ENCODE measurements at regions not wholly inside any gene's neighbourhood (a gene's known extent, or its start where the extent isn't known, plus 50 kb on each side); places are given as distances from the start of the nearest gene placed in this dataset.
"Not testable (repeated sequence)": the region's sequence is repeated elsewhere in the genome, so short reads cannot be mapped to it uniquely, and the experiment has no call there.

DNA sequence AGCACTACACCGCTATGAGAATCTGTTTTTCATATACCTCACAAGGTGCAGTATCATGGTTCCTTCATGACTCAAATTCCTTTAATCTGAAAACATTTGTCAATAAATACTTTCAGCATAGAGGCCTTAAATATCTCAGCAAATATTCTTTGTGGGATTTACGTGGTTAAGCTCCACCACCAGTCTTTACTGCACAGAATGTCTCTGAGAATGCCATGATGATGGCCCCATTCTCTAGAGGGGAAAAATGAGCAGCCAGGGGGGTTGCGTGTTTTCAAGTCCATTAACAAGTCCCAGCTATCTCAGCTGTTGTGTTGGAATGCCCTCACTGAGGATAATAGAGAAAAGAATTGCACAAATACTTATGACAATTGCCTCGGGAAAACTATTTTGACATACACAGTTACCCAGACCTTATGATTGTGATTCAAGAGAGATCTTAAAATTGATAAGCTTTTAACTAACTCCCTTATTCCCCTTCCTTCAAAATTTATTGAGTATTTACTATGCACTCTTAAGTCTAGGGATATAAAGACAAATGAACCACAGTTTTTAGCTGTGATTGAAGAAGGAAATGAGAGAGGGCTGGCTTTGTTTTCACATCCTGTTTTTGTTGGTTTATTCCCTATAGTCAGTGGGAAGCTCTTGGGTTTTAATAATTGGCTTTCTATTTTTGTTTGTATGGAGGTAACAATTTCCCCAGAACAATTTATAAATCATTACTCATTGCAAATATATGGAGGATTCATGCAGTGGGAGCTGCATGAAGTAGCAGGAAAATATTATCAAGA, 176.5 kb upstream of the VWC2 start:
- Histone ChIP-seq H3K9me3 (ENCODE audit: control insufficient read depth, insufficient read depth, low read depth, low read length) (no peaks in the 10 kb centered on the region), H3K27me3 (ENCODE audit: control insufficient read depth, insufficient read depth, low read length) (no peaks in the 10 kb centered on the region), H3K36me3 (ENCODE audit: control insufficient read depth, insufficient read depth, low read length) (no peaks in the 10 kb centered on the region), H3K9ac (ENCODE audit: low read length) (no peak overlapping the region), H3K4me3 (ENCODE audit: low read depth, low read length) (no peak overlapping the region), H3K27ac (ENCODE audit: low read depth, low read length) (no peak overlapping the region), H3K4me1 (ENCODE audit: control insufficient read depth, insufficient read depth, low read length) (no peaks in the 10 kb centered on the region)

DNA sequence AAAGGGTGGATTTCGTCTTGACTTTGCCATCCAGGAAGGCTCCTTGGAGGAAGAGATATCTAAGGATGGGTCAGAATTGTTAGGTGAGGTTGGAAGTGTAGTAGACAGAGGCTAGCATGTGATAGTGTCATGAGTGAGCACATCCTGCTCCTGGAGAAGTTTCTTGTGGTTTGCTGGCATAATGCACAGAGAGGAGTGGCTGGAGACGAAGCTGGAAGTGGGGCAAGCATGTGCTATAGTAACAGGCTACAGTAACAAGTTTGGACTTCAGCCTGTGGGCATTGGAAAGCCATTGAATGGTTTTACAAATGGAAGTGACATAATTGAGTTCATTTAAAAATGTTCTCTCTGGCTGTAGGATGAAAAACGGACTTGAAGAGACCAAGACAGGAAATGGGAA, 175.6 kb upstream of the VWC2 start:
- Histone ChIP-seq H3K27me3 (ENCODE audit: control insufficient read depth, insufficient read depth, low read length) (no peaks in the 10 kb centered on the region), H3K4me3 (ENCODE audit: low read depth, low read length) (no peak overlapping the region), H3K36me3 (ENCODE audit: control insufficient read depth, insufficient read depth, low read length) (no peaks in the 10 kb centered on the region), H3K4me1 (ENCODE audit: control insufficient read depth, insufficient read depth, low read length) (no peaks in the 10 kb centered on the region), H3K9me3 (ENCODE audit: control insufficient read depth, insufficient read depth, low read depth, low read length) (no peaks in the 10 kb centered on the region), H3K27ac (ENCODE audit: low read depth, low read length) (no peak overlapping the region), H3K9ac (ENCODE audit: low read length) (no peak overlapping the region)

DNA sequence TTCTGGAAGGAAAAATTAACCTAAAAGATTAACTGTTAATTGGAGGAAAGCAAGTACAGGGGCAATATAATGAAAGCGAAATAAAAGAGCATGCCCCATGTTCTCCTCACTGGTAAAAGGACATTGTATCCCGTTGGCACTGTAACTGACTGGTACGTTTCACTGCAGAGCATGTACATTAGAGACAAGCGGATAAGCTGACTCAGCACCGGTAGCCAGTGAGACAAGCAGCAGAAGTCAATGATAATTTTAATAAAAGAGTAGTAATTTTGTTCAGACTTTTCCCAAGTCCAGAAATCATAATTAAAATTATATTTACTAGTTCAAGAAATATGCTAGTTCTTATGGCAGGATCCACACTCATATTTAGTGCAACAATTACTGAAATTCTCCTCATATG, 161.5 kb upstream of the VWC2 start:
- no peak overlapping the region for H3K9ac ChIP-seq (ENCODE audit: low read length)
- H3K4me3 ChIP-seq (ENCODE audit: low read depth, low read length): no peak overlapping the region
- no peak overlapping the region for H3K27ac ChIP-seq (ENCODE audit: low read depth, low read length)
- H3K27me3 ChIP-seq (ENCODE audit: control insufficient read depth, insufficient read depth, low read length): no peaks in the 10 kb centered on the region
- no peaks in the 10 kb centered on the region for H3K36me3 ChIP-seq (ENCODE audit: control insufficient read depth, insufficient read depth, low read length)
- H3K4me1 ChIP-seq (ENCODE audit: control insufficient read depth, insufficient read depth, low read length): no peaks in the 10 kb centered on the region
- peaks cover 7% of the 10 kb centered on the region; the same call in 1 of the 2 replicates for H3K9me3 ChIP-seq (ENCODE audit: control insufficient read depth, insufficient read depth, low read depth, low read length)

DNA sequence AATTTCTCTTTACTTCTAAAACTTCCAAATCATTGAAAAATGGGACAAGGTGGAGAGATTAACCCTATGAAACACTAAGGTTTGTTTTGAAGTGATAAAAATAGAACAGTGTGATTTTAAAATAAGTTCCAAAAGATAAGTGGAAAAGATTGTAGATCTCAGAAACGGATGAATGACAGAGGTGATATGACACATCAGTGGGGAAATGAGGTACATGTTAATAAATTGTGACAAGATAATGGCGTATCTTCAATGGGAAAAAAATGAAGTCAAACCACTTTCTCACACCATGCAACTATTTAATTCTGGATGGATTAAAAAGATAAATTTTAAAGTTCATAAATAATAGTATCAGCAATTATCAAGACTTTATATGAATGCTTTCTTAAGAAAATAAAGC, 159.7 kb upstream of the VWC2 start:
- H3K27me3 ChIP-seq (ENCODE audit: control insufficient read depth, insufficient read depth, low read length): no peaks in the 10 kb centered on the region

DNA sequence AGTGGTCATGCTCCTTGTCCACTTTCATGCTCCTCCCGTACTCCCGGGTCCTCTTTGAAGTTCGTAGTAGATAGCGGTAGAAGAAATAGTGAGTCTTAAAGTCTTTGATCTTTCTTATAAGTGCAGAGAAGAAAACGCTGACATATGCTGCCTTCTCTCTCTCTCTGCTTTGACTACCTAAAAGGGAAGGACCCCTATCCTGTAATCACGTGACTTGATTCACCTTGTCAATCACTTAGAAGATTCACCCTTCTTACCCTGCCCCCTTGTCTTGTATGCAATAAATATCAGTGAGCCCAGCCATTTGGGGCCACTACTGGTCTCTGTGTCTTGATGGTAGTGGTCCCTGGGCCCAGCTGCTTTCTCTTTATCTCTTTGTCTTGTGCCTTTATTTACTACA, 158.5 kb upstream of the VWC2 start:
- H3K27me3 ChIP-seq (ENCODE audit: control insufficient read depth, insufficient read depth, low read length); H3K4me1 ChIP-seq (ENCODE audit: control insufficient read depth, insufficient read depth, low read length); H3K4me3 ChIP-seq (ENCODE audit: low read depth, low read length); H3K9me3 ChIP-seq (ENCODE audit: control insufficient read depth, insufficient read depth, low read depth, low read length); H3K9ac ChIP-seq (ENCODE audit: low read length); H3K36me3 ChIP-seq (ENCODE audit: control insufficient read depth, insufficient read depth, low read length); H3K27ac ChIP-seq (ENCODE audit: low read depth, low read length): not testable (repeated sequence)

More for the DNA sequence above, 159.7 kb upstream of the VWC2 start:
- no peak overlapping the region for H3K4me3 ChIP-seq (ENCODE audit: low read depth, low read length)
- no peaks in the 10 kb centered on the region for H3K36me3 ChIP-seq (ENCODE audit: control insufficient read depth, insufficient read depth, low read length)
- no peaks in the 10 kb centered on the region for H3K4me1 ChIP-seq (ENCODE audit: control insufficient read depth, insufficient read depth, low read length)
- no peaks in the 10 kb centered on the region for H3K9me3 ChIP-seq (ENCODE audit: control insufficient read depth, insufficient read depth, low read depth, low read length)
- H3K27ac ChIP-seq (ENCODE audit: low read depth, low read length): no peak overlapping the region
- no peak overlapping the region for H3K9ac ChIP-seq (ENCODE audit: low read length)

DNA sequence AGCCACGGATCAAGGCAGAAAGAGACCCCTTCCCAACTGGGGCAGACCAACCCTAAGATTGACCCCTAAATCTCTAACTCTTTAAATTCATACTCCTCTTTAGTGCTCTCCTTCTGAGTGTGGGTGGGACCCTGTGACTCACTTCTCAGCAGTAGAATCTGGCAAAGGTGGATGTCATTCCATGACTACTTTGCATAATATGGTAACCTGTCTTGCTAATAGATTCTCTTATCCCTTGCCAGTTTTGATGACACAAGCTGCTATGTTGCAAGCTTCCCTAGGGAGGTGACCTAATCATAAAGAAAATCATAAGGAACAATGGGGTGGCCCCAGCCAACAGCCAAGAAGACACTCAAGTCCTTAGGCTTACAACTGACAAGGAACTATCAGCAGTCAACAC, 155.4 kb upstream of the VWC2 start:
- Histone ChIP-seq H3K4me3 (ENCODE audit: low read depth, low read length) (no peak overlapping the region), H3K9ac (ENCODE audit: low read length) (no peak overlapping the region), H3K27ac (ENCODE audit: low read depth, low read length) (no peak overlapping the region), H3K4me1 (ENCODE audit: control insufficient read depth, insufficient read depth, low read length) (no peaks in the 10 kb centered on the region), H3K27me3 (ENCODE audit: control insufficient read depth, insufficient read depth, low read length) (no peaks in the 10 kb centered on the region), H3K36me3 (ENCODE audit: control insufficient read depth, insufficient read depth, low read length) (no peaks in the 10 kb centered on the region), H3K9me3 (ENCODE audit: control insufficient read depth, insufficient read depth, low read depth, low read length) (0 out of 2 replicates have a peak, but pooled peaks cover 3% of the 10 kb centered on the region)

DNA sequence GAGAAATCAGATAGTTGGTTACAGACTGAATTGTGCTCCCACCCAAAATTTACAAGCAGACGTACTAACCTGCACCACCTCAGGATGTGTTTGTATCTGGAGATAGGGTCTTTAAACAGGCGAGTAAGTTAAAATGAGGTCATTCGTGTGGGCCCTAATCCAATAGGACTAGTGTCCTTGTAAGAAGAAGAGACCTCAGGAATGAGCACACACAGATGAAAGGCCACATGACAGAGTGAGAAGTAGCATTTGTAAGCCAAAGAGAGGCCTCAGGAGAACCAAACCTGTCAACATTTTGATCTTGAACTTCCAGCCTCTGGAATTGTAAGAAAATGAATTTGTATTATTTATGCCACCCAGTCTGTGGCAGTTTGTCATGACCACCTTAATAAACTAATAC, 149.5 kb upstream of the VWC2 start:
- no peaks in the 10 kb centered on the region for H3K4me1 ChIP-seq (ENCODE audit: control insufficient read depth, insufficient read depth, low read length)
- no peak overlapping the region for H3K9ac ChIP-seq (ENCODE audit: low read length)
- no peaks in the 10 kb centered on the region for H3K36me3 ChIP-seq (ENCODE audit: control insufficient read depth, insufficient read depth, low read length)
- H3K9me3 ChIP-seq (ENCODE audit: control insufficient read depth, insufficient read depth, low read depth, low read length): 0 out of 2 replicates have a peak, but pooled peaks cover 2% of the 10 kb centered on the region
- no peak overlapping the region for H3K4me3 ChIP-seq (ENCODE audit: low read depth, low read length)
- no peak overlapping the region for H3K27ac ChIP-seq (ENCODE audit: low read depth, low read length)
- H3K27me3 ChIP-seq (ENCODE audit: control insufficient read depth, insufficient read depth, low read length): no peaks in the 10 kb centered on the region

DNA sequence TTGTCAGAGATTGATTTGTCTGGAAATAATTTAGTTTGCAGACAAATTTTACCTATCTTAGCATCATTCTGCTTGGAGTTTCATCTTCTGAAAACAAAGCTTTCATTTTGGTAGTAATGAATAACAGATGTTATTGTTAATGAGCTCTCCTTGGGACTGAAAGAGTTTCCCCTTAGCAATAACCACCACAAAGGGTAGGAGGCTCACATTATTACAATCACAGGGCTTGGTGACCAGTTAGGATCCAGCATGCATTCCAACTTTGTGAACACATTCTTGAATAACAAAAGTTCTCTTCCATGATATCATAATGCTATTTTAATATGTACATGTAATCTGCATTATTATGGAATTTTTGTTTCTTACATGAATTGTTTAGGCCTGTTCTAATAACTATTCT, 148.8 kb upstream of the VWC2 start:
- Histone ChIP-seq H3K27me3 (ENCODE audit: control insufficient read depth, insufficient read depth, low read length) (no peaks in the 10 kb centered on the region), H3K4me1 (ENCODE audit: control insufficient read depth, insufficient read depth, low read length) (no peaks in the 10 kb centered on the region), H3K27ac (ENCODE audit: low read depth, low read length) (no peak overlapping the region), H3K9ac (ENCODE audit: low read length) (no peak overlapping the region), H3K9me3 (ENCODE audit: control insufficient read depth, insufficient read depth, low read depth, low read length) (no peaks in the 10 kb centered on the region), H3K4me3 (ENCODE audit: low read depth, low read length) (no peak overlapping the region), H3K36me3 (ENCODE audit: control insufficient read depth, insufficient read depth, low read length) (no peaks in the 10 kb centered on the region)

DNA sequence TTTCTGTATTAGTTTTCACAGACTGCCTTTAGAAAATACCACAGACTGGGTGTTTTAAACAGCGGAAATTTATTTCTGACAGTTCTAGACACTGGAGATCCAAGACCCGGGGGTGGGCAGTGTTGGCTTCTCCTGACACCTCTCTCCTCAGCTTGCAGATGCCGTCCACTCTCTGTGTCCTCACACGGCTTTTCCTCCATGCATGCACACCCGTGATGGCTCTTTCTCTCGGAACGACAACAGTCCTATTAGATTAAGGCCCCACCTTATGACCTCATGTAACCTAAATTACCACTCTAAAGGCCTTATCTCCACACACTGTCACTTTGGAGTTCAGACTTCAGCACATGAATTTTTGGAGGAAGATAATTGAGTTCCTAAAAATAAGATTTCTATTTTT, 142.9 kb upstream of the VWC2 start:
- Histone ChIP-seq H3K4me3 (ENCODE audit: low read depth, low read length) (no peak overlapping the region), H3K9ac (ENCODE audit: low read length) (no peak overlapping the region), H3K36me3 (ENCODE audit: control insufficient read depth, insufficient read depth, low read length) (no peaks in the 10 kb centered on the region), H3K9me3 (ENCODE audit: control insufficient read depth, insufficient read depth, low read depth, low read length) (no peaks in the 10 kb centered on the region), H3K4me1 (ENCODE audit: control insufficient read depth, insufficient read depth, low read length) (0 out of 2 replicates have a peak, but pooled peaks cover 5% of the 10 kb centered on the region), H3K27ac (ENCODE audit: low read depth, low read length) (no peak overlapping the region), H3K27me3 (ENCODE audit: control insufficient read depth, insufficient read depth, low read length) (no peaks in the 10 kb centered on the region)

DNA sequence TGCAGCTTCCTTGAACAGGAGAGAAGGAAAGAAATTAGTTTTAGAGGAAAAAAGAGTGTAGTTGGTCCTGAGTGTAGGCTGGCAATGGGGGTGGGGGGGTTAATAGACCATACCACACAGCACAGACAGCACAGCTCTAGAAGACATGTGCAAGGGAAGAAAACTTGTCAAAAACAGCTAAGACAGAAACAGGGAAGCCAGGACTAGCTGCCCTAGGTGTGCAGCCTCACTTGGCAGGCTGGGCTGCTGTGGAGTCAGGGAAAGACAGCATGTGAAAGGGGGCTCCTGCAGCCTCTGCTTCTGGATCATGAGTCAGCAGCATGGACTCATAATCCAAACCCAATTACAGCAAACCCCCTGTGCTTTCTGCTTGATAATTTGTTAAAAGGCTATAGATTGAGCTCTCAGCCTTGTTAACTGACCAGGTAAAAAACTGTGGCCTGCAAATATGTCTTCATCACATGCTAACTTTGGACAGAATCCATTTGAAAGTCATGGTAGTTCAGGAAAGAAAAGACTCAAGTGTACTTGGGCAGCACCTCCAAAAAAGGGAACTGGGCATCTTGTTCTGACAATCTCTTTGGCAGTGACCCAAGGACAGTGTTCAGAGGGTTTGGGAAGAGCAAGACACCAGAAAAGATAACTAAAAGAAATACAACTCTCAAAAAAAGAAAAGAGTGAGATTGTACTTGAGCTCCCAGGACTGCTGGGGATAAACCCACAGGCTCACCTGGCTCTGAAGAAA, 142.2 kb upstream of the VWC2 start:
- Histone ChIP-seq H3K27me3 (ENCODE audit: control insufficient read depth, insufficient read depth, low read length) (no peaks in the 10 kb centered on the region), H3K9me3 (ENCODE audit: control insufficient read depth, insufficient read depth, low read depth, low read length) (no peaks in the 10 kb centered on the region), H3K36me3 (ENCODE audit: control insufficient read depth, insufficient read depth, low read length) (no peaks in the 10 kb centered on the region), H3K4me3 (ENCODE audit: low read depth, low read length) (no peak overlapping the region), H3K27ac (ENCODE audit: low read depth, low read length) (no peak overlapping the region), H3K9ac (ENCODE audit: low read length) (no peak overlapping the region), H3K4me1 (ENCODE audit: control insufficient read depth, insufficient read depth, low read length) (0 out of 2 replicates have a peak, but pooled peaks cover 5% of the 10 kb centered on the region)

DNA sequence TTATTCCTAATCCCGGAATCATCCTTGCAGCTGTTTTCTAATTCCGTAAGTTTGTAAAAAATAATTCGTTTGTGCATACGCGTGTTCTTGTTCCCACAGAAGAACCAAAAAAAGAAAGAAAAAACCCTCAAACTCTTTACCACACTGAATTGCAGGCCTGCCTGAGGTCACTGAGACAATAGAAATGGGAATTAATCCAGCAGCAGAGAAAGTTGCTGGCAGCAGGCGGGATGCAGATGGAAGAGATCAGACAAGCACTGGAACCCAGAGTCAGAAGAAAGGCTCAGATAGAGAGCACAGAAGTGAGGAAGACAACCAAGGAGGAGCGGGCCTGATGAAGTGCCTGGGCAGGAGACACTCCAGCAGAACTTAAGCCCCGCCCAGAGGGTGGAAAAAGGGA, 141.5 kb upstream of the VWC2 start:
- H3K27ac ChIP-seq (ENCODE audit: low read depth, low read length): no peak overlapping the region
- no peaks in the 10 kb centered on the region for H3K36me3 ChIP-seq (ENCODE audit: control insufficient read depth, insufficient read depth, low read length)
- H3K27me3 ChIP-seq (ENCODE audit: control insufficient read depth, insufficient read depth, low read length): no peaks in the 10 kb centered on the region
- H3K9ac ChIP-seq (ENCODE audit: low read length): no peak overlapping the region
- no peak overlapping the region for H3K4me3 ChIP-seq (ENCODE audit: low read depth, low read length)
- no peaks in the 10 kb centered on the region for H3K9me3 ChIP-seq (ENCODE audit: control insufficient read depth, insufficient read depth, low read depth, low read length)
- 0 out of 2 replicates have a peak, but pooled peaks cover 5% of the 10 kb centered on the region for H3K4me1 ChIP-seq (ENCODE audit: control insufficient read depth, insufficient read depth, low read length)
